Fibroblast of pulmonary artery (primary cell): ENCODE measurements at regions not wholly inside any gene's neighbourhood (a gene's known extent, or its start where the extent isn't known, plus 50 kb on each side); places are given as distances from the start of the nearest gene placed in this dataset.

Experiments
- DNase-seq: peaks from one replicate; pipeline ENCODE4 v3.0.0-alpha.2; 2010; ENCODE audit warnings: low read depth
- H3K4me3 ChIP-seq: replicated peaks from 2 replicates; pipeline ENCODE4 v1.5.1; 2011; ENCODE audit warnings: low read depth, mild to moderate bottlenecking, control low read depth, low read length, moderate library complexity
- TF ChIP-seq, protein P1 (sequence below): IDR thresholded peaks from 2 replicates; pipeline ENCODE4 v1.5.1; 2011; ENCODE audit warnings: mild to moderate bottlenecking, control low read depth, low read length, inconsistent platforms; ENCODE audit errors: missing control alignments

DNA sequence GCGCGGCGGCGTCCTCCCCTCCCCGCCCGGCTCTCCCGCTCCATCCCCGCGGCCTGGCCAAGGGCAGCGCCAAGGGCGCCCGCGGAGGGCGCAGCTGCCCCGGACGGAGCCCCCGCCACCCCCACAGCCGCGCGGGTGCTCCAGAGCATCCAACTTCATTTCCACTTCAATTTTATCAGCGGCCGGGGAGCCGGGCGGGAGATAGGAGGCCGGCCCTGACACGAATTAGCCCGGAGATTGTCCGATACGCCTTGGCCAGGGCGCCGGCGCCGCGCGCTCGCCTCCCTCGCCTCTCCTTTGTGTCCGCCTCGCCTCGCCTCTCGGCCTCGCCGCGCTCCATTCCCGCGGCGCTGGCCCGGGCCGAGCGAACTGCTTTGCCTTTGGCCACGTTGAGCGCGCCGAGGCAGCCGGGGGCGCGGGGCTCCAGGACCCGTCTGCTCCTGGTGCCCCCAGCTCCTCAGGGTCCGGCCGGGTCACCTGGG lies 129.1 kb upstream of the LHX1 start:
- no peak overlapping the region for H3K4me3 ChIP-seq
- TF ChIP-seq, protein P1, sequence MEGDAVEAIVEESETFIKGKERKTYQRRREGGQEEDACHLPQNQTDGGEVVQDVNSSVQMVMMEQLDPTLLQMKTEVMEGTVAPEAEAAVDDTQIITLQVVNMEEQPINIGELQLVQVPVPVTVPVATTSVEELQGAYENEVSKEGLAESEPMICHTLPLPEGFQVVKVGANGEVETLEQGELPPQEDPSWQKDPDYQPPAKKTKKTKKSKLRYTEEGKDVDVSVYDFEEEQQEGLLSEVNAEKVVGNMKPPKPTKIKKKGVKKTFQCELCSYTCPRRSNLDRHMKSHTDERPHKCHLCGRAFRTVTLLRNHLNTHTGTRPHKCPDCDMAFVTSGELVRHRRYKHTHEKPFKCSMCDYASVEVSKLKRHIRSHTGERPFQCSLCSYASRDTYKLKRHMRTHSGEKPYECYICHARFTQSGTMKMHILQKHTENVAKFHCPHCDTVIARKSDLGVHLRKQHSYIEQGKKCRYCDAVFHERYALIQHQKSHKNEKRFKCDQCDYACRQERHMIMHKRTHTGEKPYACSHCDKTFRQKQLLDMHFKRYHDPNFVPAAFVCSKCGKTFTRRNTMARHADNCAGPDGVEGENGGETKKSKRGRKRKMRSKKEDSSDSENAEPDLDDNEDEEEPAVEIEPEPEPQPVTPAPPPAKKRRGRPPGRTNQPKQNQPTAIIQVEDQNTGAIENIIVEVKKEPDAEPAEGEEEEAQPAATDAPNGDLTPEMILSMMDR = no peak
- DNase-seq = peak; percentile 22

DNA sequence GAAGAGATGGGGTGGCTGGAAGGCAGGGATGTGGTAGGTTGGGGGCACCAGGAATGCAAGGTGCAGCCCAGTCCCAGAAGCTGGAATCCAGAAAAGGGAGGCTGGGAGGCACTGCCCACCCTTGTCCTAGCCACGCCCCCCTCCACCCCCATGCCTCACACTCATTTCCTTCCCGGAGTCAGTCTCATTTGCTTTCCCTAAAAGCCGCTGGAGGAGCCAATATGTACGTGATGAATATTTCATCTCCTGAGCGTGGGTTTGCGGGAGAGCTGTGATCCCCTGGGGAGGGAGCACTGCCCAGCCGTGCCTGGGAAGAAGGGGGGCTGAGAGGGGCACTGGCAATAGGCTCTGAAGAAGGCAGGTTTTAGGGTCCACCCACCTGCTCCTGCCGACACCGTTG lies 124.5 kb upstream of the LHX1 start:
- no peak for DNase-seq
- no peak overlapping the region for H3K4me3 ChIP-seq
- TF ChIP-seq, protein P1 = no peak

DNA sequence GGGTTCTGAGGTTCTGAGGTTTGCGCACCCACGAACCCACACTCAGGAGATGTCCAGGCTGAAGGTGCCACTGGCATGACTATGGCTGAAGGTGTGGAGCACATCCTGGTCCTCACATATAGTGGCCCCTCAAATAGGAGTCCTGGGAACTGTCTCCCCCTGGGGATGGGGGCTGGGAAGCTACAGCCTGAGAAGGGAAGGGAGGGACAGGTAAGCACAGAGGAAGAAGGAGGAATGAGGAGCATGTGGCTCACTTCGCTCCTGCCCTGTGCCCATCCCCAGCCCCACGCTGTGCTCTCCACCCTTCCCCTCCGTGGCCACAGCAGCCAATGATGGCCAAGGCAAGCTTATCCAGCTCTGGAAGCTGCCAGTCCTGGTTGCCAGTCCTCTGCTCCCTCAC lies 123.9 kb upstream of the LHX1 start:
- no peak overlapping the region for H3K4me3 ChIP-seq
- TF ChIP-seq, protein P1 = no peak
- DNase-seq = no peak

DNA sequence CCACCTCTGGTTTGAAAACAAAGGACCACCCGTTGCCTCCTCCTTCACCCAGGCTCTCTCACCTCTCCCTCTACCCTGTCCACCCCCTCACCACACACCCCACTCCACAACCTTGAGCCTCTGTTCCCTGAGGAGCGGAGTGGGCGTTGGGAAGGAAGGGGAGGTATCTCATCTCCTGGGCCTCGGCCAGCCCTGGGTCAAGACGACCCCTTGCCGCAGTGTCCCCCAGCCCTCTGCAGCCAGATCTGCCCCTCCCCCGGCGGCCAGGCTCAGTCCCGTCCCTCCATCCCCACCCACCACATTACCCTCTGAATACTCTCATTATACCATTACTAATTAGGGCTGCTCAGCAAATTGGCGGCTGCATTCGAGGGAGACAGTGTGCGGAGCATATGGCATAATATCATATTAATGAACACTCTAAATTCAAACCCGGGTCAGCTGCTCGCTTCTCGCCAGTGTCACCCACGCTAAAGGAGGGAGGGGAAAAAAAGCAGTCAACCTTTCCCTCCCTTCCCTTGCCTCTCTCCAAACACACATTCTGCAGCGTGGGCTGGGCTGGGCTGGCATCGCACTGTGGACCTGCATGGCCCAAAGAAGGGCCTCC lies 123.2 kb upstream of the LHX1 start:
- TF ChIP-seq, protein P1 = no peak
- DNase-seq = no peak
- H3K4me3 ChIP-seq = no peak overlapping the region

DNA sequence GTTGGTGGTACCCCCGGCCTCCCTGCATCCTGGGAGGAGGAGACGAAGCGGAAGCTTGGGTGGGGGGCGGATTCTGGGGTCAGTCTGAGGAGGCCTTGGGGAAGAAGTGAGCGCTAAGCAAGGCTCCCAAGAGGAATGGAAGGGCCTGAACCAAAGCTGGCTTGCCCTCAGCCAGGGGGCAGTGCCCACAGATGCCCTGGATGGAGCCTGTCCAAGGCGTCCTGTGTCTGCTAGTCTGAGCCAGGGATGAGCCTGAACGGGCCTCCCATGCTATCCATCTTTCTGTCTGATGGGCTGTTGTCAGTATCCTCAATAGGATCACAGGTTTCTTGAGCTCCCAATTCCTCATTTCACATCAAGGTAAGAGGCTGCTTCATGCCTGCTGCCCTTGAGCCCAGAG lies 122.3 kb upstream of the LHX1 start:
- TF ChIP-seq, protein P1 = no peak
- no peak overlapping the region for H3K4me3 ChIP-seq
- DNase-seq = no peak

DNA sequence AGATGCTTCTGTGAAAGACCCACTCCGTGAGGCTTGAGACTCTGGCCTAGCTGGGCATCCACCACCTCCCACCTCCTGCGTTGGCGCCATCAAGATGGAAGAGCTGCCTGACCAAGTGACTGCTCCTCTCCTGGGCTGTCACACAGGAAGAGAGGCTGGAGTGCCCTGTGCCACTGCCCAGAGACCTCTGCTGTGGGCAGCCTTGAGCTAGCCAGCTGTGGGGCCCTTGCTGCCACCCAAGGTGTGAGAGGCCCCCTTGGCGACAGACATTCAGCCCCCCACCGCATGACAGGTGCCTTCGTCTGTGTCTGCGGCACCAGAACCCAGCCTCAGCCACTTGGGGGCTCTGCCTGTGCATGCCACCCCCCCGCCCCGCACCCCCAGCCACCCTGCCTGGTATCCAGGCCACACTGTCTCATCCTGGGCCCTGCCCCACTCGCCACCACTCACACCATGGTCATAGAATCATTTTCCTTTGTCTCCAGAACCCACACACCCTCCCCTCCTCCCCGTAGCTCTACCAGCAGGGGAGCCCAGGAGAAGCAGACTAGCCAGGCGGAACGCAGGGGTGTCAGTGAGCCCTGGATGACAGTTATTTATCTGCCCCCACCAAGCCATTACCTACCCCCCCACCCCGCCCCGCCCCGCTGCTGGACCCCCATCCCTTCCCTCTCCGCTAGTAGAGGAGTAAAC lies 120.9 kb upstream of the LHX1 start:
- TF ChIP-seq, protein P1 = no peak
- no peak for DNase-seq

DNA sequence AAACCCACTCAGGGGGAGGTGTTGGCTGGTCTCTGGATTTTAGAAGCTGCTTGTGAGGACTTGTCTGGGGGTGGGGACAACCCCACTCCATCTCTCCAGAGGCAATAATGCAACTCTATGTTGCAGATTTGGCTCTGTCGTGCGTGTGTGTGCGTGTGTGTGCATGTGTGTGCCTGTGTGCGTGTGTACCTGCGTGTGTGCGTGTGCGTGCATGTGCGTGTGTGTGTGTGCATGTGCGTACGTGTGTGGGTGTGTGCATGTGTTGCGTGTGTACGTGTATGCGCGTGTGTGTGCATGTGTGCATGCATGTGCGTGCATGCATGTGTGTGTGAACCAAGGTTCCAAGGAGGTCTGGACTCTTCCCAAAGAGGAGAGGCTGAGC lies 120.4 kb upstream of the LHX1 start:
- no peak for DNase-seq
- no peak overlapping the region for H3K4me3 ChIP-seq
- TF ChIP-seq, protein P1 = no peak

More for the DNA sequence above, 120.9 kb upstream of the LHX1 start:
- H3K4me3 ChIP-seq = no peak overlapping the region
